ENCODE measurements at regions not wholly inside any gene's neighbourhood (a gene's known extent, or its start where the extent isn't known, plus 50 kb on each side); places are given as distances from the start of the nearest gene placed in this dataset.
"Not testable (repeated sequence)": the region's sequence is repeated elsewhere in the genome, so short reads cannot be mapped to it uniquely, and the experiment has no call there.

- DNase-seq = no peak
These were observed 118.4 kb upstream of the CACUL1 start for GRCh38 chr10:118873091-118873737.

GRCh38 chr10:118873738-118874105, 119.0 kb upstream of the CACUL1 start:
- DNase-seq = no peak

GRCh38 chr10:118874171-118874570, 119.4 kb upstream of the CACUL1 start:
- DNase-seq = no peak

GRCh38 chr10:118875087-118875486, 120.3 kb upstream of the CACUL1 start:
- DNase-seq = no peak

GRCh38 chr10:118882741-118883140, 128.0 kb upstream of the CACUL1 start:
- DNase-seq = no peak

GRCh38 chr10:118892255-118892654, 137.3 kb upstream of the NANOS1 start:
- no peak for DNase-seq

GRCh38 chr10:118894891-118895290, 134.6 kb upstream of the NANOS1 start:
- not testable (repeated sequence) for DNase-seq

- DNase-seq = no peak
These were observed 128.9 kb upstream of the NANOS1 start for GRCh38 chr10:118900617-118901016.

- no peak for DNase-seq
These were observed 128.1 kb upstream of the NANOS1 start for GRCh38 chr10:118901380-118901779.

GRCh38 chr10:118901906-118902305, 127.6 kb upstream of the NANOS1 start:
- no peak for DNase-seq

GRCh38 chr10:118902656-118903055, 126.9 kb upstream of the NANOS1 start:
- DNase-seq = not testable (repeated sequence)

GRCh38 chr10:118903251-118903650, 126.3 kb upstream of the NANOS1 start:
- no peak for DNase-seq

- DNase-seq = no peak
These were observed 125.8 kb upstream of the NANOS1 start for GRCh38 chr10:118903691-118904090.

- DNase-seq = no peak
These were observed 125.2 kb upstream of the NANOS1 start for GRCh38 chr10:118904286-118904685.

- no peak for DNase-seq
These were observed 122.5 kb upstream of the NANOS1 start for GRCh38 chr10:118907051-118907450.

- no peak for DNase-seq
These were observed 120.8 kb upstream of the NANOS1 start for GRCh38 chr10:118908557-118909256.

- no peak for DNase-seq
These were observed 118.8 kb upstream of the NANOS1 start for GRCh38 chr10:118910702-118911101.

- DNase-seq = no peak
These were observed 118.2 kb upstream of the NANOS1 start for GRCh38 chr10:118911363-118911762.

- no peak for DNase-seq
These were observed 116.4 kb upstream of the NANOS1 start for GRCh38 chr10:118912961-118913600.

- DNase-seq = no peak
These were observed 115.7 kb upstream of the NANOS1 start for GRCh38 chr10:118913825-118914224.

GRCh38 chr10:118914629-118915028, 114.9 kb upstream of the NANOS1 start:
- no peak for DNase-seq

- DNase-seq = no peak
These were observed 114.4 kb upstream of the NANOS1 start for GRCh38 chr10:118915161-118915560.

- DNase-seq = no peak
These were observed 112.7 kb upstream of the NANOS1 start for GRCh38 chr10:118916777-118917176.

- DNase-seq = no peak
These were observed 111.8 kb upstream of the NANOS1 start for GRCh38 chr10:118917701-118918100.

Measured in stimulated activated CD8-positive, alpha-beta memory T cell treated with anti-CD3 and anti-CD28 coated beads, Interleukin-4, amount 100 ng/mL, for 48 hours (primary cell).